ENCODE measurements at regions not wholly inside any gene's neighbourhood (a gene's known extent, or its start where the extent isn't known, plus 50 kb on each side); places are given as distances from the start of the nearest gene placed in this dataset.

DNA sequence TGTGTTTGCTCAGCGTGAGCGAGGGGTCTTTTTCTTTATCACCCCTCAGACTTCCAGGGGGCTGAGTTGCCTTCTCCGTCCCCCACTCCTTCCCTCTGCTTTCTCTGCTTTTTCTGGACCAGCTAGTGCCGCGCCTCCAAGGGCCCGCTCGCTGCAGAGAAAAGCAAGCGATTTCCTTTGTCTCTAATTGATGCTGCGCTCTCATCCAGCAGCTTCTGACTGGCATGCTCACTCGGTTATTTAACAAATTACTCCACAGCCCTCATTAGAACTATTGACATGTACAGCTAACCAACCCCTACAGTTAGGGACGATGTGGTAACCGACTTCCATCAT lies 288.0 kb downstream of the ELAVL2 start:
- Histone ChIP-seq H3K27me3 (no peaks in the 10 kb centered on the region), H3K36me3 (no peaks in the 10 kb centered on the region), H3K4me3 (ENCODE audit: low read depth, low read length) (no peak overlapping the region), H3K9me3 (no peaks in the 10 kb centered on the region), H3K4me1 (no peaks in the 10 kb centered on the region)
- TF ChIP-seq, protein P1, sequence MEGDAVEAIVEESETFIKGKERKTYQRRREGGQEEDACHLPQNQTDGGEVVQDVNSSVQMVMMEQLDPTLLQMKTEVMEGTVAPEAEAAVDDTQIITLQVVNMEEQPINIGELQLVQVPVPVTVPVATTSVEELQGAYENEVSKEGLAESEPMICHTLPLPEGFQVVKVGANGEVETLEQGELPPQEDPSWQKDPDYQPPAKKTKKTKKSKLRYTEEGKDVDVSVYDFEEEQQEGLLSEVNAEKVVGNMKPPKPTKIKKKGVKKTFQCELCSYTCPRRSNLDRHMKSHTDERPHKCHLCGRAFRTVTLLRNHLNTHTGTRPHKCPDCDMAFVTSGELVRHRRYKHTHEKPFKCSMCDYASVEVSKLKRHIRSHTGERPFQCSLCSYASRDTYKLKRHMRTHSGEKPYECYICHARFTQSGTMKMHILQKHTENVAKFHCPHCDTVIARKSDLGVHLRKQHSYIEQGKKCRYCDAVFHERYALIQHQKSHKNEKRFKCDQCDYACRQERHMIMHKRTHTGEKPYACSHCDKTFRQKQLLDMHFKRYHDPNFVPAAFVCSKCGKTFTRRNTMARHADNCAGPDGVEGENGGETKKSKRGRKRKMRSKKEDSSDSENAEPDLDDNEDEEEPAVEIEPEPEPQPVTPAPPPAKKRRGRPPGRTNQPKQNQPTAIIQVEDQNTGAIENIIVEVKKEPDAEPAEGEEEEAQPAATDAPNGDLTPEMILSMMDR (IDR thresholded peaks at IDR 0.05; ENCODE audit: low read depth, low read length), result no peak
- no peak for DNase-seq

DNA sequence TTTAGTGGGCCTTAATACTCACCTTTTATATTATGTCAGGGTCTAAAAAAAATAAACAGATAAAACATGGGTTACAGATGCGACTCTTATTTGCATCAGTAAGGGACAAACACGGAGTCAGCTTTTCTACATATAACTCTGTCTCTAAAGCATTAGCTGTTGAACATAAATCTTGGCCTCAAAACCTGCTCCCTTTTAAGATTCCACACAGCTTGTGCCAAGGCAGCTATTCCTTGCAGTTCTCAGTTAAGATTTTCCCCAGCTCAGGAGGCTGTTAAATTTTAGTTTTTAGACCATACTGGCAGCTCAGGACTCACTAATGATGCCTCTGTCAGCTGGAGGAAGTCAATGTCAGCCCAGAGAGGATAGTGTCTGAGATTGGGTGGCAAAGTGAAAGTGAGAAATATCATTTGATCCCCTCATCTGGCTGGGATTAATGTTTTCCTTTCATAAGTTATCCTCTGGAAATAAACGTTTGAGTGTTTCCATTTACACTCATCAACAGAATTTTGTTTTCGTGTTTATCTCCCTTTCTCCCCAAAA lies 287.5 kb downstream of the ELAVL2 start:
- Histone ChIP-seq H3K36me3 (no peaks in the 10 kb centered on the region), H3K27me3 (no peaks in the 10 kb centered on the region), H3K4me1 (no peaks in the 10 kb centered on the region), H3K9me3 (no peaks in the 10 kb centered on the region), H3K4me3 (ENCODE audit: low read depth, low read length) (no peak overlapping the region)
- no peak for DNase-seq
- TF ChIP-seq, protein P1 (IDR thresholded peaks at IDR 0.05; ENCODE audit: low read depth, low read length), result no peak

DNA sequence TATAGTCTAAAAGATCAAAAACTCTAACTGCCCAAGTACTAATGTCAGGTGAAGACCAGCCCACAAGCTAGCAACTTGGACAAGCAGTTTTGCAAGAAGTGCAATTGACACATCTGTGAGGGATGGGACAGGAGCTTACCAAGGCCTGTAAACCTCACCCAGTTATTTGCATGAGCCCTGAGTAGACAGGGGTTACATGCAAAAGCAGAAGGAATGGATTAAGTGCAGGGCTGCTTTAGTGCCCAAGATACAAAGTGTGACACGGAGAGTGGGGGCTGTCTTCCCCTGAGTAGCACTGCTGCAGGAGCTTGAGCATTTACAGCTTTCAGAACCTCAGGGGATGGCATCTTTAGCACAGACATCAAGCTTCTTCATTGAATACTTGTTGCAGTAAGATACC lies 286.7 kb downstream of the ELAVL2 start:
- TF ChIP-seq, protein P1 (IDR thresholded peaks at IDR 0.05; ENCODE audit: low read depth, low read length), result no peak
- Histone ChIP-seq H3K4me3 (ENCODE audit: low read depth, low read length) (no peak overlapping the region), H3K27me3 (no peaks in the 10 kb centered on the region), H3K4me1 (no peaks in the 10 kb centered on the region), H3K9me3 (no peaks in the 10 kb centered on the region), H3K36me3 (no peaks in the 10 kb centered on the region)
- DNase-seq, result no peak

DNA sequence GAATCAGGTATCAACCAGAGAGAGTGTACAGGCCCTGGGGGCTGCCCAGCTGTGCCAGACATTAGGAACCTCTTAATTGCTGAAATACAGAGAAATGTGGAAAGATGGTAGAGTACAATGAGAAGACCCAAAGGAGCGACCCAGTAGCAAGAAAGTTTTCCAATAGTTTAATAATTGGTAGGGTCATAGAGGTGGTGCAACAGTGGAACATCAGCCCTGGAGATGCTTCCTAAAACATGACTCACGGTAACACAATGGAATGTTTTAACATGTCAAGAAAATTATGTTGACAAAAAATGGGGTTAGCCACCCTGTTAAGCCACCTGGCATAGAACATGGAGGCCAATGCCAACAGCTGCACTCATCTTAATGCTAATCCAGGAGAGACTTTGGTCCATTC lies 284.1 kb downstream of the ELAVL2 start:
- DNase-seq, result no peak
- no peaks in the 10 kb centered on the region for H3K4me1 ChIP-seq

DNA sequence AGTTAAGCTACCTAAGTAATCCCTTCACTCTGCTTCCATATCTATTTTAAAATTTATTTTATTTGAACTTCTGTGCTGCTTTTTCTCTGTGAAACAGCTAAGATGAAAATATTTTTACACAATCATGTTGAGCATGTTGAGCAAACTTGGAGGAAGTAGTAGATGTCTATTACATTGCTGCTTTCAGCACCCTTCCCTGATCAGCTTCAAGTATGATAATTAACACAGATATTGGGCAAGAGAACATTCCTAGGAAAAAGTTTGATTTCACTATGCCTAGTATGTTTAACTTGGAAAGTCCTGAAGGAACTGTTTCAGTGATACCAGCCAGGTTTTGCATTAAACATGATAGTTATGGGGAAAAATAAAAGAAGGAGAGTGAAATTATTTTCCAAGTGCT lies 283.6 kb downstream of the ELAVL2 start:
- DNase-seq, result no peak
- TF ChIP-seq, protein P1 (IDR thresholded peaks at IDR 0.05; ENCODE audit: low read depth, low read length), result no peak
- Histone ChIP-seq H3K4me1 (no peaks in the 10 kb centered on the region), H3K9me3 (no peaks in the 10 kb centered on the region), H3K36me3 (no peaks in the 10 kb centered on the region), H3K4me3 (ENCODE audit: low read depth, low read length) (no peak overlapping the region), H3K27me3 (no peaks in the 10 kb centered on the region)

More for the DNA sequence above, 284.1 kb downstream of the ELAVL2 start:
- Histone ChIP-seq H3K27me3 (no peaks in the 10 kb centered on the region), H3K9me3 (no peaks in the 10 kb centered on the region), H3K36me3 (no peaks in the 10 kb centered on the region), H3K4me3 (ENCODE audit: low read depth, low read length) (no peak overlapping the region)
- TF ChIP-seq, protein P1 (IDR thresholded peaks at IDR 0.05; ENCODE audit: low read depth, low read length), result no peak

DNA sequence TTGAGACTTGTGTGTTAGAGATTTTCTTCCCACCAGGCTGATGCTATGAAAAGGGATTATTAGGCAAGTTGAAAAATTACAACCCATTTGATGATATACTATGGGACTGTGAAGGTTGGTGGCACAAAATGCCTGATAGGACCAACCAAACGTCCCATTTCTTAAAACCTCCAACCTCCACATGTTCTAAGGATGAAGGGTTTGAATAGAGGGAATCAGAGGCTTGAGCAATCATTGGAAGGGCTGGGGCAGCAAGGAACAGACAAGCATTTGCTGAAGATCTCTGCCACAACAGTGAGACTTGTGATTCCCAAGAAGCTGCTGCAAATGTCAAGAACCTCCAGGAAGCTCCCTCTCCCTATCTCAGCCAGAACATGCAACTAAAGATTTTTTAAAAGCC lies 283.1 kb downstream of the ELAVL2 start:
- Histone ChIP-seq H3K9me3 (no peaks in the 10 kb centered on the region), H3K4me3 (ENCODE audit: low read depth, low read length) (no peak overlapping the region), H3K27me3 (no peaks in the 10 kb centered on the region), H3K36me3 (no peaks in the 10 kb centered on the region), H3K4me1 (no peaks in the 10 kb centered on the region)
- no peak for DNase-seq
- TF ChIP-seq, protein P1 (IDR thresholded peaks at IDR 0.05; ENCODE audit: low read depth, low read length), result no peak
